GM12873 (cell line): ENCODE measurements at regions not wholly inside any gene's neighbourhood (a gene's known extent, or its start where the extent isn't known, plus 50 kb on each side); places are given as distances from the start of the nearest gene placed in this dataset.

ENCODE experiments used
- TF ChIP-seq, protein P1 (sequence below): IDR thresholded peaks from 2 replicates; pipeline ENCODE4 v1.5.1; 2012; ENCODE audit warnings: low read depth, mild to moderate bottlenecking, moderate library complexity, low read length, control low read depth; ENCODE audit not compliant: insufficient read depth; ENCODE audit errors: missing control alignments

DNA sequence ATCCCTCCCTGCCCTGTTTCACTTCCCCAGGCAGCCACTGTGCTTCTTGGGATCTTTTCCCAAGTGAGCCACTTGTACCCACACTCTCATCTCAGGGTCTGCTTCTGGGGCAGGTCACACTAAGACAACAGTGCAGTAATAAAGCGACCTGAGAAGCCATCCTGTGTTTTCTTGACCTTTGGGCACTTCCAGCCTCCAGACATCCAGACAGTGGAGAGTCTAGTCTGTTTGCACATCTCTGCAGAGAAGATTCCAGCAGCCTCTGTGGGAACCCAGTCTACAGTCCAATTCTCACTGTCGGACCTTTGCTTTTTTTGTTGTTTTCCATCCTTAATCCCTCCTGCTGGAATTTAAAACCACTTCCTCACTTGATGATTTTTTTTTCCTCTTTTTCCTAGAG lies 50.3 kb upstream of the ATP6AP2 start:
- TF ChIP-seq, protein P1, sequence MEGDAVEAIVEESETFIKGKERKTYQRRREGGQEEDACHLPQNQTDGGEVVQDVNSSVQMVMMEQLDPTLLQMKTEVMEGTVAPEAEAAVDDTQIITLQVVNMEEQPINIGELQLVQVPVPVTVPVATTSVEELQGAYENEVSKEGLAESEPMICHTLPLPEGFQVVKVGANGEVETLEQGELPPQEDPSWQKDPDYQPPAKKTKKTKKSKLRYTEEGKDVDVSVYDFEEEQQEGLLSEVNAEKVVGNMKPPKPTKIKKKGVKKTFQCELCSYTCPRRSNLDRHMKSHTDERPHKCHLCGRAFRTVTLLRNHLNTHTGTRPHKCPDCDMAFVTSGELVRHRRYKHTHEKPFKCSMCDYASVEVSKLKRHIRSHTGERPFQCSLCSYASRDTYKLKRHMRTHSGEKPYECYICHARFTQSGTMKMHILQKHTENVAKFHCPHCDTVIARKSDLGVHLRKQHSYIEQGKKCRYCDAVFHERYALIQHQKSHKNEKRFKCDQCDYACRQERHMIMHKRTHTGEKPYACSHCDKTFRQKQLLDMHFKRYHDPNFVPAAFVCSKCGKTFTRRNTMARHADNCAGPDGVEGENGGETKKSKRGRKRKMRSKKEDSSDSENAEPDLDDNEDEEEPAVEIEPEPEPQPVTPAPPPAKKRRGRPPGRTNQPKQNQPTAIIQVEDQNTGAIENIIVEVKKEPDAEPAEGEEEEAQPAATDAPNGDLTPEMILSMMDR, result no peak

DNA sequence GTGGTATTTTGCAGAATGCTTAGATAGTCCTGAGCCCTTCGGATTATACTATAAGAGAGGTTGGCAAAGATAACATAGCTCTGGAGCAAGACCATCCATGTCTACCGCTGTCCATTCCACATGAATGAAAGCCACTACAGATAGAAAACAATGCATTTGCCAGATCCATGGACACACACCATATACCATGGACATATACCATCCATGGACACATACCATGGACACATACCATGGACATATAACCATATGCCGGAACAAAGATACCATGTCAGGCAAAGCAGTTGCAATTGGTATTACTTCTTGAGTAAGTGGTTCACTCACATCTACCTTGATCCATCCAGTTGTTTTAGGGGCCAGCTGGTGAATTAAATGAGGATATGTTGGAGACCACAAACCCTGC lies 53.2 kb upstream of the ATP6AP2 start:
- TF ChIP-seq, protein P1, result no peak

DNA sequence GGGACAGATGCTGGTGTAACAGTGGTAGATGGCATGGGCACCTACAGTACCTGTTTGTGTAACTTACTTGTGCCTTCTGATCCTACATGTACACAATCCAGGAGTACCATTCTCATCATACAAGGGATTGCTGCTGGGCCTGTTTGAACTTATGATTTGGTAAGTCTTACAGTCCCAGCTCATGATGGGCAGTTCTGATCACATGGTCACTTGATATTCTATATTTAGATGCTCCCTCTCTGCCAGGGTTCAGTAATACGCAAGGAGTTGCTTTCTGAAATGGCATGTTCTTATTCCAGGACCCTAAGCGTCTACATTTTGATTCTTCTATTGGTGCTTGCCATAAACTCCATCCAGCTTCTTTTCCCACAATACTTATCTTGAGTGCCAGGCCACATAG lies 54.4 kb upstream of the ATP6AP2 start:
- TF ChIP-seq, protein P1, result no peak

DNA sequence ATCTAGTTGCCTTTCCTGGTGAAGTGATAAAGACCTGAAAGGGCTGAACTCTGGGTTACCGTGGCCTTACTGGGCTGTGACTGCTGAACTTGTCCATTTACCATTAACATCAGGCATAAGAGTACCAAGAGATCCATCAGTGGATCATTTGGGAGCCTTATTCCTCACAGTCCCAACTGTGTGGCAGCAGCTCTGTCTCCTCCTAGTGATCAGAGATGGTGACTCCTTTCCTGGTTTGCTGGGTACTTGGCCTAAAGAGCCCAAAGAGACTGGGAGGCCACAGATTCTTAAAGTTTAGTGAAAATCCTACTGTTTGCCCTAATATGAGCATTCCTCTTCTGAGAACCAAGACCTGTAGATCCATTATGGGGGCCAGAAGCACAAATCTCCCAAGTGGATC lies 56.3 kb upstream of the ATP6AP2 start:
- TF ChIP-seq, protein P1, result no peak

DNA sequence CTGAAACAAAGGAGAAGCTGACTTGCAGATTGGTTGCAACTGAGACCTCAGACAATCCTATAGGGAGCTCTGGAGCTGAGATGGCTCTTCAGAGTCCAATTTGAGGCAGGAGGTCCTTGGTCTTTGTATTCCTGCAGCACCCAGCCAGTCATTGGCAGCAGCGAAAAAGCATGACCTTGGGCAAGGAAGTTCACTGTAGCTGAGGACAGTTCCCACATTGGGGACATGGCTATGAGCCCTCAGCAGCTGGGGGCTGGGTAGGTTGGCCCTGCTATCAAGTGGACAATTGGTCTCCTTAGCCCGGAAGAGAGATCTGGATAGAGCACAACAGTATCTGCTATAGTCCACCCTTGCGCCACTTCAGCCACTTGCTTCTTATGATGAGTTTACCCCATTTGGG lies 56.9 kb upstream of the ATP6AP2 start:
- TF ChIP-seq, protein P1, result no peak

DNA sequence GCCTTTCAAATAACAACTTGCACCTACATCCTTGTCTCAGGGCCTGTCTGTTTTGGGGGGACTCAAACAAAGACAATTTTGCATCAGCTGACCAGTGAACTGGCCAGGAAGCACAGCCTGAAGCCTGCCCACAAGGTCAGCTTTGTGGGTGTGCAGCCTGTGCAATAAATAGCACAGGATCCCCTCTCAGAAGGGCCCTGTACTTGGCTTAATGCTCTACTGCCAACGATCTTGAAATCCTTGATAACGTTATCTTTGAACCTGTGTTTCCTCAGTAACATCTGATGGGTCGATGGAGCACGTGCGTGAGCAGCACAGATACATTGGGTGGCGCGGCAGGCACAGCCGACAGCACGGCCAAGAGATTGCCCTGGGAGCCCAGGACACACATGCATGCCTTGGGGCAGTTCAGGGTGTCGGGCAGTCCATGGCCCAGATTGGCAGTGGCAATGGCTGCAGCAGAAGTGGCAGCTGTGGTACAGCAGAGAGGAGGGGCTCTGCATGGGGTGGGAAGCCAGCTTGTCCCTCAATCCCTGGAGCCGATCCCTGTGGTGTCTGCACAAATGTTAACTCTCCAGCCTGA lies 58.8 kb upstream of the ATP6AP2 start:
- TF ChIP-seq, protein P1, result no peak

DNA sequence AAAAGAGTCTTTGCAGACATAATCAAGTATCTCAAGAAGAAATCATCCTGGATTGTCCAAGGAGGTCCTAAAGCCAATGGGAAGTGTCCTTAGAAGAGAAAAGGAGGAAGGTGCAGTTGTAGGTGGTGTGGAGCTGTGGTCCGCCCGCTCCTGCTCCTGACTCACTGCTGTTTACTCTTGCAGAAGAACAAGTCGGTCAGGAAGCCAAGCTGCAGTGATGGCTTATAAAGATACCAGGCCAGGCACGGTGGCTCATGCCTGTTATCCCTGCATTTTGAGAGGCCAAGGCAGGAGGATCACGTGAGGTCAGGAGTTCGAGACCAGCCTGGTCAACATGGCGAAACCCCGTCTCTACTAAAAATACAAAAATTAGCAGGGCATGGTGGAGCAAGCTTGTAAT lies 66.4 kb upstream of the ATP6AP2 start:
- TF ChIP-seq, protein P1, result no peak

DNA sequence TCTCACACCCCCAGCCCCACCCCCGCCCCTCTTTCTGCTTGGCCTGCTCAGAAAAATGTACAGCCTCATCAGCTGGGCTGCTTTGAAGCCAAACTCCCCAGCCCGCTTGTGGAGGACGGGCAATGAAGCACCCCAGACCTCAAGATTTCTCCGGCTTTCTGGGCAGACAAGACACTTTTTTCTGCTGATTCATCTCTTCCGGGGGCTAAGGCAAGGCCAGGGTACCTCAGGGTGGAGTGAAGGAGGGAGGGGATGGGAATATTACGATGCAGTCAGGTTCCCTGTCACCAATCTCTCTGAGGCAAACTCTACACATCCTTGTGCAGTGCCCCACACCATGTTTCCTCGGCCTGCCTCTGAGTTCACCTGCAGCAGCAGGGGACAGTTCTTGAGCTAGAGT lies 66.9 kb upstream of the ATP6AP2 start:
- TF ChIP-seq, protein P1, result no peak
